ENCODE measurements at regions not wholly inside any gene's neighbourhood (a gene's known extent, or its start where the extent isn't known, plus 50 kb on each side); places are given as distances from the start of the nearest gene placed in this dataset.

- Histone ChIP-seq H2AFZ (ENCODE audit: insufficient read depth, low read depth, low read length, poor library complexity, severe bottlenecking) (no peak overlapping the region), H3K9ac (ENCODE audit: insufficient read depth, low read length, poor library complexity, severe bottlenecking) (no peak overlapping the region), H4K20me1 (ENCODE audit: insufficient read depth, low read length) (no peaks in the 10 kb centered on the region), H3K27me3 (ENCODE audit: control insufficient read depth in 2 of 2, insufficient read depth in 2 of 2, low read length in 2 of 2) (no peaks in the 10 kb centered on the region), H3K36me3 (replicated peaks in 1 of 2; ENCODE audit: control insufficient read depth in 1 of 2, insufficient read depth in 2 of 2, low read length in 2 of 2) (no peaks in the 10 kb centered on the region), H3K4me1 (ENCODE audit: control insufficient read depth in 1 of 2, insufficient read depth in 2 of 2, low read length in 2 of 2) (no peaks in the 10 kb centered on the region), H3K4me2 (replicated peaks; ENCODE audit: extremely low read depth, low read length, poor library complexity, severe bottlenecking) (no peak overlapping the region), H3K79me2 (ENCODE audit: insufficient read depth, low read length) (no peaks in the 10 kb centered on the region), H3K4me3 (replicated peaks in 1 of 3; ENCODE audit: low read depth in 2 of 3, low read length in 3 of 3) (no peak overlapping the region), H3K27ac (ENCODE audit: low read depth in 1 of 2, low read length in 2 of 2) (no peak overlapping the region), H3K9me3 (replicated peaks in 1 of 2; ENCODE audit: control insufficient read depth in 1 of 2, insufficient read depth in 1 of 2, low read length in 2 of 2) (no peaks in the 10 kb centered on the region)
- DNase-seq, result no peak
- Mint-ChIP-seq H3K27ac (no peak overlapping the region), H3K36me3 (no peaks in the 10 kb centered on the region), H3K4me1 (no peaks in the 10 kb centered on the region), H3K27me3 (ENCODE audit: low read depth in 3 of 3) (peaks cover 0 to 2% (median 0%) of the 10 kb centered on the region in 3 donors), H3K9me3 (peaks cover 0 to 15% (median 6%) of the 10 kb centered on the region in 7 donors), H3K4me3 (no peak overlapping the region)
- WGBS (ENCODE audit: insufficient coverage), result 83% methylated on average over 2 of the region's 2 CpGs
- intact Hi-C loops (cut with micrococcal nuclease), result no loop called here
- no peak for TF ChIP-seq CTCF (IDR thresholded peaks at IDR 0.05)
Measured at GRCh38 chr13:34634448-34634847, 307.6 kb upstream of the NBEA start.

- no peaks in the 10 kb centered on the region for H3K27me3 ChIP-seq (ENCODE audit: control insufficient read depth in 2 of 2, insufficient read depth in 2 of 2, low read length in 2 of 2)
- Mint-ChIP-seq H3K4me3 (no peak overlapping the region), H3K4me1 (no peaks in the 10 kb centered on the region), H3K36me3 (no peaks in the 10 kb centered on the region), H3K27me3 (ENCODE audit: low read depth in 3 of 3) (no peaks in the 10 kb centered on the region), H3K9me3 (peaks cover 0 to 10% (median 4%) of the 10 kb centered on the region in 7 donors), H3K27ac (no peak overlapping the region)
- DNase-seq, result no peak
- H3K9ac ChIP-seq (ENCODE audit: insufficient read depth, low read length, poor library complexity, severe bottlenecking), result no peak overlapping the region
- no peaks in the 10 kb centered on the region for H4K20me1 ChIP-seq (ENCODE audit: insufficient read depth, low read length)
- intact Hi-C loops (cut with micrococcal nuclease), result no loop called here
- no peaks in the 10 kb centered on the region for H3K4me1 ChIP-seq (ENCODE audit: control insufficient read depth in 1 of 2, insufficient read depth in 2 of 2, low read length in 2 of 2)
- H3K9me3 ChIP-seq (replicated peaks in 1 of 2; ENCODE audit: control insufficient read depth in 1 of 2, insufficient read depth in 1 of 2, low read length in 2 of 2), result peaks cover 0 to 3% of the 10 kb centered on the region in 2 donors
- H3K36me3 ChIP-seq (replicated peaks in 1 of 2; ENCODE audit: control insufficient read depth in 1 of 2, insufficient read depth in 2 of 2, low read length in 2 of 2), result no peaks in the 10 kb centered on the region
- no peak overlapping the region for H3K4me2 ChIP-seq (replicated peaks; ENCODE audit: extremely low read depth, low read length, poor library complexity, severe bottlenecking)
- no peak overlapping the region for H3K4me3 ChIP-seq (replicated peaks in 1 of 3; ENCODE audit: low read depth in 2 of 3, low read length in 3 of 3)
- H3K79me2 ChIP-seq (ENCODE audit: insufficient read depth, low read length), result no peaks in the 10 kb centered on the region
- no peak overlapping the region for H2AFZ ChIP-seq (ENCODE audit: insufficient read depth, low read depth, low read length, poor library complexity, severe bottlenecking)
- no peak overlapping the region for H3K27ac ChIP-seq (ENCODE audit: low read depth in 1 of 2, low read length in 2 of 2)
- no peak for TF ChIP-seq CTCF (IDR thresholded peaks at IDR 0.05)
- 86% methylated on average over 1 of the region's 1 CpG for WGBS (ENCODE audit: insufficient coverage)
Measured at GRCh38 chr13:34637138-34637537, 304.9 kb upstream of the NBEA start.
